MM.1S (cell line): ENCODE measurements at regions not wholly inside any gene's neighbourhood (a gene's known extent, or its start where the extent isn't known, plus 50 kb on each side); places are given as distances from the start of the nearest gene placed in this dataset.

ENCODE experiments used
- CTCF ChIP-seq: fragments of 300-600 bp; sonication (generic); IDR thresholded peaks from 2 replicates; pipeline ENCODE4 v1.5.1; 2016; ENCODE audit warnings: antibody characterized with exemption, low read length, mixed read lengths
- EZH2 ChIP-seq: fragments of 300-600 bp; sonication (generic); optimal IDR thresholded peaks from 2 replicates; pipeline ENCODE3; 2017; ENCODE audit warnings: low read depth, mild to moderate bottlenecking, antibody characterized with exemption, low read length, mixed read lengths

- TF ChIP-seq CTCF (no peak), EZH2 (no peak)
Measured at GRCh38 chr1:220347654-220348175, 75.5 kb upstream of the RAB3GAP2 start.
